HFFc6 (cell line): ENCODE measurements at regions not wholly inside any gene's neighbourhood (a gene's known extent, or its start where the extent isn't known, plus 50 kb on each side); places are given as distances from the start of the nearest gene placed in this dataset.

Source experiments
- DNase-seq: peaks from one replicate; pipeline ENCODE4 v3.0.0-alpha.2; 2018
- H3K27ac Mint-ChIP-seq: 2 replicates; pipeline ENCODE4 v1.8.0; 2020; ENCODE audit warnings: mild to moderate bottlenecking, mixed read lengths
- H3K27me3 Mint-ChIP-seq: 2 replicates; pipeline ENCODE4 v1.8.0; 2021; ENCODE audit warnings: mild to moderate bottlenecking, moderate library complexity, mixed read lengths; ENCODE audit not compliant: insufficient read depth
- H3K36me3 Mint-ChIP-seq: 2 replicates; pipeline ENCODE4 v1.8.0; 2021; ENCODE audit warnings: low read depth, mixed read lengths
- H3K4me1 Mint-ChIP-seq: 2 replicates; pipeline ENCODE4 v1.8.0; 2020; ENCODE audit warnings: low read depth, mixed read lengths
- H3K4me3 Mint-ChIP-seq: 2 replicates; pipeline ENCODE4 v1.8.0; 2020; ENCODE audit warnings: mild to moderate bottlenecking, moderate library complexity, mixed read lengths
- H3K9me3 Mint-ChIP-seq: 2 replicates; pipeline ENCODE4 v1.8.0; 2020; ENCODE audit warnings: mild to moderate bottlenecking, mixed read lengths
- CTCF ChIP-seq: fragments of 200-600 bp; sonication (generic); IDR thresholded peaks from 2 replicates; pipeline ENCODE4 v1.5.0; 2021; ENCODE audit warnings: antibody characterized with exemption, mild to moderate bottlenecking

- no peak overlapping the region for H3K4me3 Mint-ChIP-seq
- DNase-seq, result no peak
- H3K4me1 Mint-ChIP-seq, result peaks cover 19% of the 10 kb centered on the region
- H3K27ac Mint-ChIP-seq, result no peak overlapping the region
- peaks cover 12% of the 10 kb centered on the region for H3K36me3 Mint-ChIP-seq
- TF ChIP-seq CTCF, result no peak
- no peaks in the 10 kb centered on the region for H3K27me3 Mint-ChIP-seq
- H3K9me3 Mint-ChIP-seq, result peaks cover 12% of the 10 kb centered on the region
Measured at GRCh38 chr4:17206829-17207801, 304.8 kb downstream of the QDPR start.

- Mint-ChIP-seq H3K4me3 (peak overlapping the region; percentile 38), H3K27me3 (no peaks in the 10 kb centered on the region), H3K36me3 (peaks cover 12% of the 10 kb centered on the region), H3K9me3 (peaks cover 12% of the 10 kb centered on the region), H3K27ac (peak overlapping the region; percentile 9; the same call in 1 of the 2 replicates), H3K4me1 (peaks cover 19% of the 10 kb centered on the region)
- no peak for DNase-seq
- TF ChIP-seq CTCF, result no peak
Measured at GRCh38 chr4:17204908-17205307, 306.5 kb upstream of the LDB2 start.

- Mint-ChIP-seq H3K9me3 (peaks cover 12% of the 10 kb centered on the region), H3K4me3 (no peak overlapping the region), H3K27ac (no peak overlapping the region), H3K27me3 (no peaks in the 10 kb centered on the region), H3K36me3 (peaks cover 15% of the 10 kb centered on the region), H3K4me1 (peaks cover 19% of the 10 kb centered on the region)
- DNase-seq, result no peak
- TF ChIP-seq CTCF, result no peak
Measured at GRCh38 chr4:17203797-17204196, 305.4 kb upstream of the LDB2 start.

- Mint-ChIP-seq H3K27me3 (no peaks in the 10 kb centered on the region), H3K36me3 (peaks cover 9% of the 10 kb centered on the region), H3K4me3 (no peak overlapping the region)
Measured at GRCh38 chr4:17197070-17197469, 298.6 kb upstream of the LDB2 start.

More at GRCh38 chr4:17197070-17197469, 298.6 kb upstream of the LDB2 start:
- Mint-ChIP-seq H3K27ac (no peak overlapping the region), H3K9me3 (no peaks in the 10 kb centered on the region), H3K4me1 (peaks cover 30% of the 10 kb centered on the region)
- TF ChIP-seq CTCF, result no peak
- DNase-seq, result no peak
